DND-41 (cell line): ENCODE measurements at regions not wholly inside any gene's neighbourhood (a gene's known extent, or its start where the extent isn't known, plus 50 kb on each side); places are given as distances from the start of the nearest gene placed in this dataset.

ENCODE experiments used
- EZH2 ChIP-seq: IDR thresholded peaks from 3 replicates; pipeline ENCODE4 v1.6.1; 2012; ENCODE audit warnings: borderline replicate concordance, low read depth, mild to moderate bottlenecking, moderate library complexity, low read length, inconsistent platforms; ENCODE audit not compliant: severe bottlenecking
- TF ChIP-seq, protein P1 (sequence below): IDR thresholded peaks from 2 replicates; pipeline ENCODE4 v1.5.1; 2012; ENCODE audit warnings: borderline replicate concordance, low read length, moderate library complexity, mild to moderate bottlenecking; ENCODE audit not compliant: poor library complexity, severe bottlenecking; ENCODE audit errors: extremely low read depth

DNA sequence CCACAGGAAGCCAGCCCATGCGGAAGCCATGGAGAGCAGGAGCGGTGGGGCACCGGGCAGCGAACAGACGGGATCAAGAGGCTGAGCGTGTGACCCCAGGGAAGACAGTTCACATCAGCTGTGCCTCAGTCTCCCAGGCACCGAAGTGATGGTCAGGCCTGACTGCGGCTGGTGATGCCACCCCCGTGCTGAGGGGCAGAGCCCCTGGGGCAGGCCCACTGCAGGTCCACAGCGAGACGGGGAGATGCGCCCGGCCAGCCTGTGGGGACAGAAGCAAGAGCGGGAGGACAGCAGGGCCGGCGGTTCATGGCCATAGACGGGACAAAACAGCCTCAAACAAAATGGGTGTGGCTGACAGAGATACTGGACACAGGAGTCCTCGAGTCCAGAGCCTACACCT, 93.8 kb downstream of the RIPK4 start:
- TF ChIP-seq, protein P1, sequence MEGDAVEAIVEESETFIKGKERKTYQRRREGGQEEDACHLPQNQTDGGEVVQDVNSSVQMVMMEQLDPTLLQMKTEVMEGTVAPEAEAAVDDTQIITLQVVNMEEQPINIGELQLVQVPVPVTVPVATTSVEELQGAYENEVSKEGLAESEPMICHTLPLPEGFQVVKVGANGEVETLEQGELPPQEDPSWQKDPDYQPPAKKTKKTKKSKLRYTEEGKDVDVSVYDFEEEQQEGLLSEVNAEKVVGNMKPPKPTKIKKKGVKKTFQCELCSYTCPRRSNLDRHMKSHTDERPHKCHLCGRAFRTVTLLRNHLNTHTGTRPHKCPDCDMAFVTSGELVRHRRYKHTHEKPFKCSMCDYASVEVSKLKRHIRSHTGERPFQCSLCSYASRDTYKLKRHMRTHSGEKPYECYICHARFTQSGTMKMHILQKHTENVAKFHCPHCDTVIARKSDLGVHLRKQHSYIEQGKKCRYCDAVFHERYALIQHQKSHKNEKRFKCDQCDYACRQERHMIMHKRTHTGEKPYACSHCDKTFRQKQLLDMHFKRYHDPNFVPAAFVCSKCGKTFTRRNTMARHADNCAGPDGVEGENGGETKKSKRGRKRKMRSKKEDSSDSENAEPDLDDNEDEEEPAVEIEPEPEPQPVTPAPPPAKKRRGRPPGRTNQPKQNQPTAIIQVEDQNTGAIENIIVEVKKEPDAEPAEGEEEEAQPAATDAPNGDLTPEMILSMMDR: no peak
- no peak for TF ChIP-seq EZH2
